NCI-H446 treated with DMSO at 0.1 percent for 48 hours (cell line): ENCODE measurements at regions not wholly inside any gene's neighbourhood (a gene's known extent, or its start where the extent isn't known, plus 50 kb on each side); places are given as distances from the start of the nearest gene placed in this dataset.

Experiments
- DNase-seq: peaks from one replicate; lab custom pipeline; 2025; lab: John Stamatoyannopoulos, UW

DNA sequence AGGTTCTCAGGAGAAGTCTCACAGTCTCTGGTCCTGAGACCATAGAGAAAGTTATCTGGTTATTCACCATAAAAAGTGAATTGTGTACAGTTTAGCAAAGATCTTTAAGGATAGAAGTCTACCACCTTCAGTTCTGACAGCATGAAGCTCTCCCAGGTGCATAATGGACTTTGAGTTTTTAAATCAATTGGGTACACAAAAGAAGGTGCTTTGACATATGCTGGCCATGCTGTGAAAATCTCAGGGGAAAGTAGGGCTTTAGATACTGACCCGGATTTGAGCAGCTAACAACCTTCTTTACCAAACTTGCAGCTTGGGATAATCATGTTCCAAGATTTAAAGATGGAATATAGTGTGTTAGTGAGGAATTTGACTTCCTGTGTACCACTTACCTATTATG lies 264.2 kb downstream of the ZSWIM6 start:
- DNase-seq: no peak

DNA sequence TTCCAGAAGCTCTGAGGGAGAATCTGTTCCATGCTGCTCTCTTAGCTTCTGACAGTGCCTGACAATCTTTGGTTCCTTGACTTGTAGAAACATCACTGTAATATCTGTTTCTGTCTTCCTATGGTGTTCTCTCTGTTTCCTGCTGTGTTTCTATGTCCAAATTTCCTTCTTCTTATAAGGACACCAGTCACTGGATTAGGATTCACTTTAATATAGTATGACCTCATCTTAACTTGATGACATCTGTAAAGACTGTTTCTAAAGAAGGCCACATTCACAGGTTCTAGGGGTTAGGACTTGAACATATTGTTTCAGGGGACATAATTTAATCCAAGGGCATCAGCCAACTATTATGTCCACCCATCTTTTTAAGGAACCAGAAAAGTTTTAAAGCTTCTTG lies 265.6 kb downstream of the ZSWIM6 start:
- DNase-seq: no peak

DNA sequence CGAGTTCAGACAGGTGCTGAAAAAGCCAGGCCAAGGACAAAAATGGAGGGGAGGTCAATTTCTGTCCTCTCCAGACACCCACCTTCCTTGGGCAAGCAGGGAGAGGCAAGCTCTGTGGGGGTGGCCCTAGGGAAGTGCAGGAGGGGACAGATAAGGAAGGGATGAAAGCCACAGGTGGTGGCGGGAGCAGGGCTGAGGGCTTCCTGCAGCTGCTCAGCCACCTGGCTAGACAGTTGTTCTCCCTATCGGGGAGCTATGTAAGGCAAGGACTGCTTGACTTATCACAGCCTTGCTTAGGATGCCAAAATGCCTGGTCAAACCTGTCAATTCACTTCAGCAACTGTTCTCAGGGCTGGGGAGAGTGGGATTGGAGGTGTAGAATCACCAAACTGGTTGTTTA lies 266.1 kb downstream of the ZSWIM6 start:
- no peak for DNase-seq

DNA sequence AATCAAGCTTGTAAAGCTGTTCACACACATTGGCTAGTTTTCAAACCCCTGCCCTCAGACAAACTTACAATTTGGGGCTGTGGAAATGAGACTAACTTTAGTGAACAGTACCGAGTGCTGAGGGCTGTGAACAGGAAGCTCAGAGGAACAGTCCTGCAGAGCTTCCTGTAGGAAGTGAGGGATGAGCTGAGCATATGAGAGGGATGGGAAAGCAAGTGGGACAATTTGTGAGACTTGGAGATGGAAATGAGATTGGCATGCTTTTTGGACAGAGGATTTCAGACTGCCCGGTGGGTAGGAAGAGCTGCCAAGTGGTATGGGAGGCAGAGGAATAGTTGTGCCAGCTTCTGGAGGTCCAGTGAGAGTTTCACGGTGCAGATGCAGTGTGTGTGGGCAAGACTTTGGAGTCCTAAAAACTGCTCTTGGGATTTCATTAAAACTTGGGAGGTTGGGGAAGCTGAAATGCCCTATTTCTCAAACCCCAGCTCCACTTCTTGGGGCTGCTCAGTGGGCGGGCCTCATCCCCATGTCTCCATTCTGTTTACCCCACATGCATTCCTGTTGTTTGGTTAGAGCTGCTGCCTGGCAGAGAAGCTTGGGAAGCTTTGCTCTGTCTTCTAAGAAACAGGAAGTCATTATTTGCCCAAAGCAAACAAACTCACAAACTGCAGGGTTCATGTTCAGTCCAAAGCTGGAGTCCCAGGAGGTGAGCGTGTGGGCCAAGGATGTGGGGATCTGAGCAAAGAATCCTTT lies 267.5 kb downstream of the ZSWIM6 start:
- no peak for DNase-seq

DNA sequence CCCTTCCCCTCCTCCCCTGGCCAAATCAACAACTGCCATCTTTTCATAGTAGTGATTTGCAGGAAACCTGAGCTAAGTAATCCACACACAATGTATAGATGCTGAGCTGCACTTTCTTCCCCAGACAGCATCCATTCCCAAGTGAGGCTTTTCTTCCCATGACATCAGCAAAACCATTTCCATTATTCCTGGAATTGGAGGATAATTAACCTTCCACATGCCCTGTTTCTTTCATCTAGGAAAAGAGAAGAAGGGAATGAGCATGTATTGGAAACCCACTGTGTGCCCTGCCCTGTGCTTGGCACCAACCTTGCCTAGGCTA lies 268.0 kb downstream of the ZSWIM6 start:
- no peak for DNase-seq

GRCh38 chr5:61600945-61601511 lies 269.0 kb downstream of the ZSWIM6 start:
- peak; percentile 29 for DNase-seq

- DNase-seq: peak; percentile 41
These were observed 271.3 kb downstream of the ZSWIM6 start for GRCh38 chr5:61603211-61603908.

DNA sequence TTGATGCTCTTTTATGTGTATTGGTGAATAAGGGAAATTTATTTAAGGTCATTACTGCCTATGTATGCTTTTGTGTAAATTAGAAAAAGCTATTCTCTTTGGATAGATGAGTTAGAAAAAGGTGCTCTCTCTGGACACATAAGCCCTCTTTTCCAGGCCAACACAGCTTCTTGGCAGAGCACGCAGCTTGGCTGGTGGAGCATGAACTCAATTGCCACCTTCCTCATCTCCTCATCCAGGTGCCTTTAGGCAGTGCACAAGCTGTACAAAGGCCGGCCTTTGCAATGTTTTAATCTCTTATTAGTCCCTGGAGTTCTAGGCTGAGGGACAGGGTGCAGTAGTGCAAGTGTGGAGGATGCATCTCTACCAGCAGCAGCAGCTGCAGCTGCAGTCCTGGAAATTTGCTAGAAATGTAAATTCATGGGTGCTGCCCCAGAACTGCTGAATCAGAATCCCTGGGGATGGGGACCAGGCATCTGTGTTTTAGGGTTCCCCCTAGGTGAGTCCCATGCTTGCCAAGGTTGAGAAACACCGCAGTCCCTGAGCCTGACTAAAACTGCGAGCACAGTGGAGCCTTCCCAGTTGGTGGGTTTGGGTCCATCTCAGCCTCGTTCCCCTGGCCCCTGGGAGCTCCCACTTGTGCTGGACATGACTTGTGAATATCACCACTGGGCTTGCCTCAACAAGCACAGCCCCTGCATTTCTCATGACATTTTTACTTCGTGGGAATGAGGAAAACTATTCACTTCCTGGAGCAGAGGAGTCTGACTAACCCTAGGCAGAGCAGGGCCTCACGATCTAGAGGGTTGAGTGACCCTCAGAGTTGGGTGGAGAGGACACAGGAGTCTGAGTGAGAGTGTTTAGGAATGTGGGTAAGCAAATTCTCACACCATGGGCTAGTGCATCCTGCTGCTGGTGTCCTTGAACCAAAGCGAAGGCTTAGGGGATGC lies 272.3 kb downstream of the ZSWIM6 start:
- DNase-seq: no peak

- no peak for DNase-seq
These were observed 278.0 kb downstream of the ZSWIM6 start for GRCh38 chr5:61609840-61610677.

- no peak for DNase-seq
These were observed 278.6 kb downstream of the ZSWIM6 start for GRCh38 chr5:61610678-61611024.

- DNase-seq: no peak
These were observed 280.4 kb downstream of the ZSWIM6 start for GRCh38 chr5:61612431-61612830.

DNA sequence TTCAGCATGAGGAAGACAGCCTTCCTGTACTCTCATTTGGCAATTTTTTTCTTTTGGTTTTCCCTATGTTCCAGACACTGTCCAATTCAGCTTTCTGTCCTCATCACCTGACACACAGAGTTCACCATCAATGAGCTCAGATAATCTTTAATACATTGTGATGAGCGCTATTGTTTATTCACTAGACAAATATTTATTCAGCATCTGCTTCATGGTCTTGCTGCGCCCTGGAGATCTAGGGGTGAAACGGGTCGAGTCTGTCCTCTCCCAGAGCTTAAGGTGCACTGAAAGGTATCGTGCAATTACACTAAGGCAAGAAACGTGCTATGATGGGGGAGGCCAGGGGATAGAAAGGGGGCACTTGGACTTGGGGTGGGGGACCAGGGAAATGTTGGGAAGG lies 281.6 kb downstream of the ZSWIM6 start:
- no peak for DNase-seq

- DNase-seq: no peak
These were observed 282.5 kb downstream of the ZSWIM6 start for GRCh38 chr5:61614606-61615005.

DNA sequence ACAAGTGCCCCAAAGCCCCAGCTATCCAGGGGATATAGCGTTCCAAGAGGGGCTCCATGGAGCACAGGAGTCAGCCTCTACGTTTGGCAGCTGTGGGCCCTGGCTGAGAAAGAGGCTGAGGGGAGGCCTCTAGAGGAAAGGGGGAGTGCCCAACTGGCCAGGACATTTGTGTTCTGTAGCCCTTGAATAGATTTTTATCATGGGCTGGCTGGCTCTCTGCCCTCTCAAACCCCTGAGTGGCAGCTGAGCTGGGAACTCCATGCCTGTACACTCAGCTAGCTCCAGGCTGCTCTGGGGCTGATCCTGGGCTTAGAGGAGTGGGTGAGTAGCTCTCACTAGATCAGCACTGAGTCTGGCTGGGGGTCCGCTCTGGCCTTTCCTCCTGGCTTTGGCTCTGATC lies 285.0 kb downstream of the ZSWIM6 start:
- no peak for DNase-seq

GRCh38 chr5:61617995-61618525 lies 286.0 kb downstream of the ZSWIM6 start:
- no peak for DNase-seq

DNA sequence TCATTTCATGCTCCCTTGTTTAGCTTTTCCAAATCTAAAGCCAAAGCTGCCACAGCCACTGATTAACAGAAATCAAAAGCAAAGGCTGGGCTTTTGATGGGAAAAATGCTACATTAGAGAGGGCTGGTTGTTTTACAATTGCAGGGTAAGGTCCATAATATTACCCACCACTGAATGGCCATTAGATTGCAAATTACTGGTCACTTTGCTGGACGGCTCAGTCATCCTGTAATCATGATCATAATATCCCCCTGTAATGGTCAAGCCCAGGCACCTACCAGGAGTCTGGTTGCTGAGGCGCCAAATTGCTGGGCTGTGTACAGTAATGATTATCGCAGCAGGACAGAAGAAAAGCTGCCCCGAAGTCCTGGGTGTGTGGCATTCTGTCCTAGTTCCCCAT lies 286.5 kb downstream of the ZSWIM6 start:
- DNase-seq: no peak

- no peak for DNase-seq
These were observed 287.2 kb downstream of the ZSWIM6 start for GRCh38 chr5:61619289-61619688.

GRCh38 chr5:61619777-61620518 lies 287.9 kb downstream of the ZSWIM6 start:
- no peak for DNase-seq

DNA sequence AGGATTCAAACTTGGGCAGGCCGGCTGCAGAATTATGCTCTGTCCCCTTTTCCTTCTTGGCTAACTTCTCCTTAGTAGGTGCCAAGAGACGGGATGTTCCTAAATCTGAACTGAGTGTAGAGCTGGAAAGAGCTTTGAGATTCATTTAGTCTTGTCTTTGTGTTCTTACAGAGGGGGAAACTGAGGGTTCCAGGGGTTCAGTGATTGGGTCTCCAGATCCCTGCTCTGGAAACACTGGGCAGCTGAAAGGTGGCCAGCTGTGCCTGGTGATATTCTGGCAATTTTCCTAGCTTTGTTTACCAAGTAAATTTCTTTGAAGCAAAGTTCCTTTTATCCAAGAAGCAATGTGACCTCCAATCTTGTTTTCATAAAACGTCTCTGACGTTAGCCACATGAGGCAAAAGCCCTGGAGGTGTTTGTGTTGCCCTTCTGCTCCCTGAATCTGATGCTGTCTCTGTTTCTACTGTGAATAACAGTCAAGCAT lies 288.7 kb downstream of the ZSWIM6 start:
- no peak for DNase-seq

GRCh38 chr5:61621202-61621650 lies 289.2 kb downstream of the ZSWIM6 start:
- no peak for DNase-seq
